Endothelial cell of umbilical vein (primary cell): ENCODE measurements at regions not wholly inside any gene's neighbourhood (a gene's known extent, or its start where the extent isn't known, plus 50 kb on each side); places are given as distances from the start of the nearest gene placed in this dataset.

Experiments used
- BruUV-seq: library from RNA; stranded (reverse); fragments of 400-500 nt; replicated peaks from 2 replicates; lab custom pipeline; 2021; lab: Mats Ljungman, UMichigan
- CTCF ChIA-PET: fragments of 300-600, 350-600 bp; sonication (Branson Sonifier 250); formaldehyde crosslinking; loops from one replicate; lab custom pipeline; 2021; ENCODE audit warnings: antibody characterized with exemption, inconsistent platforms; lab: Charles Lee
- POLR2A ChIA-PET: fragments of 300-600, 350-600 bp; sonication (Branson Sonifier 250); formaldehyde crosslinking; loops from one replicate; lab custom pipeline; 2021; ENCODE audit warnings: antibody characterized with exemption, inconsistent platforms; lab: Charles Lee
- DNase-seq: peaks from one replicate; pipeline ENCODE4 v3.0.0-alpha.2; 2011; ENCODE audit warnings: low read depth, low spot score
- FAIRE-seq: peaks from 2 replicates; lab custom pipeline; 2011; peaks lifted over from hg19 to GRCh38; lab: Jason Lieb, UNC
- H2AFZ ChIP-seq: 2 replicates; pipeline ENCODE4 v1.6.0; 2012; ENCODE audit warnings: low read depth, low read length, control low read depth, inconsistent platforms
- H3K27ac ChIP-seq: 2 replicates; pipeline ENCODE4 v1.5.1; 2011; ENCODE audit warnings: low read depth, mild to moderate bottlenecking, control low read depth, low read length, moderate library complexity; ENCODE audit not compliant: insufficient read depth
- H3K27me3 ChIP-seq, 2 experiments: 2 replicates each; pipeline versions ENCODE4 v1.6.0 to v1.6.1; 2011; ENCODE audit warnings: low read length in 2 of 2, mixed read lengths in 1 of 2; ENCODE audit not compliant: control insufficient read depth in 2 of 2, insufficient read depth in 2 of 2
- H3K36me3 ChIP-seq, 2 experiments: 2 replicates in 1 of 2; 3 replicates in 1 of 2; pipeline ENCODE4 v1.5.1; 2011; ENCODE audit warnings: low read length in 2 of 2, mild to moderate bottlenecking in 1 of 2, moderate library complexity in 1 of 2; ENCODE audit not compliant: control insufficient read depth in 2 of 2, insufficient read depth in 2 of 2; ENCODE audit errors: extremely low read depth in 1 of 2
- H3K4me1 ChIP-seq: 3 replicates; pipeline ENCODE4 v1.5.1; 2011; ENCODE audit warnings: mild to moderate bottlenecking, low read length; ENCODE audit not compliant: control insufficient read depth, insufficient read depth; ENCODE audit errors: extremely low read depth
- H3K4me2 ChIP-seq: 2 replicates; pipeline ENCODE4 v1.6.1; 2011; ENCODE audit warnings: low read length, control low read depth, mixed read lengths; ENCODE audit not compliant: insufficient read depth
- H3K4me3 ChIP-seq, 3 experiments: fragments of 200-600 bp in 1 of 3; sonication (generic), shearing (Covaris generic) in 1 of 3; replicated peaks in 1 of 3; 2 replicates each; pipeline ENCODE4 v1.5.1; 2011 to 2016; ENCODE audit warnings: control low read depth in 3 of 3, low read length in 3 of 3, mild to moderate bottlenecking in 2 of 3, inconsistent platforms in 1 of 3, low read depth in 1 of 3, moderate library complexity in 1 of 3; ENCODE audit not compliant: insufficient read depth in 1 of 3
- H3K79me2 ChIP-seq: 2 replicates; pipeline ENCODE4 v1.6.0; 2012; ENCODE audit warnings: low read length, inconsistent platforms; ENCODE audit not compliant: control insufficient read depth, insufficient read depth
- H3K9ac ChIP-seq: replicated peaks from 2 replicates; pipeline ENCODE3; 2011; ENCODE audit warnings: low read length, control low read depth; ENCODE audit not compliant: insufficient read depth; ENCODE audit errors: extremely low read depth
- H3K9me1 ChIP-seq: replicated peaks from 3 replicates; pipeline ENCODE4 v1.6.0; 2011; ENCODE audit warnings: mild to moderate bottlenecking, low read length; ENCODE audit not compliant: control insufficient read depth, insufficient read depth; ENCODE audit errors: extremely low read depth
- H3K9me3 ChIP-seq: replicated peaks from 2 replicates; pipeline ENCODE4 v1.5.1; 2012; ENCODE audit warnings: low read length, inconsistent platforms; ENCODE audit not compliant: control insufficient read depth, insufficient read depth
- H4K20me1 ChIP-seq: replicated peaks from 2 replicates; pipeline ENCODE3; 2011; ENCODE audit warnings: mild to moderate bottlenecking, low read length; ENCODE audit not compliant: control insufficient read depth, insufficient read depth; ENCODE audit errors: extremely low read depth
- EZH2 ChIP-seq: IDR thresholded peaks from 2 replicates; pipeline ENCODE4 v1.6.1; 2012; ENCODE audit warnings: borderline replicate concordance, low read depth, mild to moderate bottlenecking, moderate library complexity, low read length, inconsistent platforms; ENCODE audit not compliant: severe bottlenecking
- FOS ChIP-seq: IDR thresholded peaks from 2 replicates; pipeline ENCODE4 v1.6.1; 2011; ENCODE audit warnings: mild to moderate bottlenecking, low read length, moderate library complexity, borderline replicate concordance; ENCODE audit not compliant: insufficient read depth
- GATA2 ChIP-seq: IDR thresholded peaks from 2 replicates; pipeline ENCODE4 v1.7.0; 2011; ENCODE audit warnings: low read depth, mild to moderate bottlenecking, moderate library complexity, mixed read lengths, low read length; ENCODE audit not compliant: insufficient read length, insufficient read depth
- JUN ChIP-seq: IDR thresholded peaks from 2 replicates; pipeline ENCODE4 v1.6.1; 2011; ENCODE audit warnings: borderline replicate concordance, low read depth; ENCODE audit not compliant: insufficient read length, insufficient read depth
- MYC ChIP-seq: IDR thresholded peaks from one replicate; pipeline ENCODE4 v1.6.1; 2011; ENCODE audit warnings: mild to moderate bottlenecking, low read depth, low read length
- POLR2A ChIP-seq: IDR thresholded peaks from 2 replicates; pipeline ENCODE4 v1.6.1; 2012; ENCODE audit warnings: low read depth, mild to moderate bottlenecking, control low read depth, low read length
- POLR2AphosphoS5 ChIP-seq: IDR thresholded peaks from 2 replicates; pipeline ENCODE4 v1.6.1; 2012; ENCODE audit warnings: low read depth, mild to moderate bottlenecking, control low read depth, low read length, moderate library complexity; ENCODE audit not compliant: insufficient read depth
- dilution Hi-C: fragments of 300-500 bp; cut with MboI; formaldehyde crosslinking; loops from one replicate; pipeline ENCODE4 v1.15.0; 2019; ENCODE audit warnings: low sequenced_read_pairs; ENCODE audit not compliant: extremely low pct_ligation_motif_present
- intact Hi-C: fragments of 100-400 bp; cut with micrococcal nuclease; formaldehyde crosslinking; loops from one replicate; pipeline ENCODE4 v1.10.0; 2022
- TF ChIP-seq, protein P1 (sequence below), 2 donors: IDR thresholded peaks; 1 replicate in 1 of 2; 2 replicates in 1 of 2; pipeline ENCODE4 v1.5.1; 2011; ENCODE audit warnings: low read length in 2 of 2, mild to moderate bottlenecking in 2 of 2, moderate library complexity in 2 of 2, control low read depth in 1 of 2, inconsistent platforms in 1 of 2, low read depth in 1 of 2; ENCODE audit not compliant: insufficient read depth in 1 of 2; ENCODE audit errors: extremely low read depth in 1 of 2
- TF ChIP-seq, protein P2 (sequence below): IDR thresholded peaks from 2 replicates; pipeline ENCODE4 v1.6.1; 2011; ENCODE audit not compliant: insufficient read depth, insufficient read length

DNA sequence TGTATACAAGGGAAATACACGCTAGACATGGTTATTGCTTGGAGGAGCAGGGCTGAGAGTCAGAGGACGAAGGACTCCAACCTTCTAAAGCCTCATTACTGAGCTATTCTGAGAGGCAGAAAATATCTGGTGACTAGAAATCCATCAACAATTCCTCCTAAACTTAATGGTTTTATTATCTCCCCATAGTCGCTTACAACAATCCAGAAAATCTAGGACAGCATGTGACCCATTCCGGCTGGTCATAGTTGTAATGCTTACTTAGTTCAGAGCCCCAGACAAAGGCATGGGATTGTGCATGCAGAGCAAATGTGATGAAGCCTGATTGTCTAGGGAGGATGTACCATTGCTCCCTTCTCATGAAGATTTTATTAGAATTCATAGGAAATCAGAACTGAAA is 114.5 kb upstream of the PLXNA2 start:
- dilution Hi-C loops: no loop called here
- H3K9ac ChIP-seq: no peak overlapping the region
- no TSS peak for BruUV-seq

More for the DNA sequence above, 114.5 kb upstream of the PLXNA2 start:
- Histone ChIP-seq H4K20me1 (no peaks in the 10 kb centered on the region), H3K4me2 (no peak overlapping the region), H3K9me3 (no peaks in the 10 kb centered on the region), H2AFZ (no peak overlapping the region), H3K4me1 (no peaks in the 10 kb centered on the region), H3K27me3 (no peaks in the 10 kb centered on the region), H3K27ac (no peak overlapping the region), H3K79me2 (no peaks in the 10 kb centered on the region), H3K9me1 (no peaks in the 10 kb centered on the region), H3K4me3 (no peak overlapping the region), H3K36me3 (no peaks in the 10 kb centered on the region)
- no peak for TF ChIP-seq POLR2AphosphoS5
- no peak for TF ChIP-seq JUN
- TF ChIP-seq EZH2: no peak
- TF ChIP-seq FOS: no peak
- TF ChIP-seq, protein P1, sequence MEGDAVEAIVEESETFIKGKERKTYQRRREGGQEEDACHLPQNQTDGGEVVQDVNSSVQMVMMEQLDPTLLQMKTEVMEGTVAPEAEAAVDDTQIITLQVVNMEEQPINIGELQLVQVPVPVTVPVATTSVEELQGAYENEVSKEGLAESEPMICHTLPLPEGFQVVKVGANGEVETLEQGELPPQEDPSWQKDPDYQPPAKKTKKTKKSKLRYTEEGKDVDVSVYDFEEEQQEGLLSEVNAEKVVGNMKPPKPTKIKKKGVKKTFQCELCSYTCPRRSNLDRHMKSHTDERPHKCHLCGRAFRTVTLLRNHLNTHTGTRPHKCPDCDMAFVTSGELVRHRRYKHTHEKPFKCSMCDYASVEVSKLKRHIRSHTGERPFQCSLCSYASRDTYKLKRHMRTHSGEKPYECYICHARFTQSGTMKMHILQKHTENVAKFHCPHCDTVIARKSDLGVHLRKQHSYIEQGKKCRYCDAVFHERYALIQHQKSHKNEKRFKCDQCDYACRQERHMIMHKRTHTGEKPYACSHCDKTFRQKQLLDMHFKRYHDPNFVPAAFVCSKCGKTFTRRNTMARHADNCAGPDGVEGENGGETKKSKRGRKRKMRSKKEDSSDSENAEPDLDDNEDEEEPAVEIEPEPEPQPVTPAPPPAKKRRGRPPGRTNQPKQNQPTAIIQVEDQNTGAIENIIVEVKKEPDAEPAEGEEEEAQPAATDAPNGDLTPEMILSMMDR (IDR thresholded peaks at IDR 0.05; ENCODE audit: extremely low read depth in 1 of 2, insufficient read depth in 1 of 2, low read depth in 1 of 2, low read length in 2 of 2): no peak
- no peak for TF ChIP-seq GATA2
- no peak for TF ChIP-seq POLR2A
- TF ChIP-seq, protein P2, sequence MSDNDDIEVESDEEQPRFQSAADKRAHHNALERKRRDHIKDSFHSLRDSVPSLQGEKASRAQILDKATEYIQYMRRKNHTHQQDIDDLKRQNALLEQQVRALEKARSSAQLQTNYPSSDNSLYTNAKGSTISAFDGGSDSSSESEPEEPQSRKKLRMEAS: no peak
- TF ChIP-seq MYC: no peak
- intact Hi-C loops: no loop called here
- ChIA-PET CTCF (no interaction called here), POLR2A (no interaction called here)
- DNase-seq (no peak), FAIRE-seq (no peak)
